ENCODE measurements at regions not wholly inside any gene's neighbourhood (a gene's known extent, or its start where the extent isn't known, plus 50 kb on each side); places are given as distances from the start of the nearest gene placed in this dataset.

DNA sequence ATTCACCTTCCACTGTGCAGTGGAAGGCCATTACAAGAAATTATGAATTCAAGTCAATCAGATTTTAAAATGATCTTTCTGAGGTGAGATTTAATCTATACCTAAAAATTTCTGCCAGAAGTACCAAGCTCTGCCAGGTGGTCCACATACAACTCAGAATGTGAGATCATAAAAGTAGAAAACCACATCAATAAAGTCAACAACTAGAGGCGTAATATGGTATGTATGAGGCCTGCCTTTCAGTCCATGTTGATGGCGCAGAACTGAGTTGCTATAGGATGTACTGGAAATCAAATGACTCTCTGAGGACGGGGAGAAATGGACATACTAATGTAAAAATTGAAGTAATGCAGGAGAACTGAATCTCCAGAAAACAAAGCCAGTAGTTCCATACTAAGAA is 163.8 kb upstream of the FBXL4 start:
- no peak for TF ChIP-seq GATA2 (IDR thresholded peaks at IDR 0.05; ENCODE audit: low read depth, low read length)
- no peak for TF ChIP-seq GATA3 (IDR thresholded peaks at IDR 0.05; ENCODE audit: low read depth, low read length)

All from SH-SY5Y (cell line).